Neural progenitor cell (in vitro differentiated cells): ENCODE measurements at regions not wholly inside any gene's neighbourhood (a gene's known extent, or its start where the extent isn't known, plus 50 kb on each side); places are given as distances from the start of the nearest gene placed in this dataset.

Experiments
- DNase-seq: peaks from one replicate; pipeline ENCODE4 v3.0.0-alpha.2; 2016; ENCODE audit warnings: low spot score
- H2AFZ ChIP-seq: fragments of 200-600 bp; sonication (generic); replicated peaks from 2 replicates; pipeline ENCODE4 v1.6.1; 2016; ENCODE audit warnings: antibody characterized with exemption
- H3F3A ChIP-seq: fragments of 200-600 bp; sonication (generic); 2 replicates; pipeline ENCODE4 v1.6.1; 2016; ENCODE audit warnings: antibody characterized with exemption, low read depth
- H3K27ac ChIP-seq: fragments of 200-600 bp; sonication (generic); 2 replicates; pipeline ENCODE4 v1.5.1; 2016; ENCODE audit warnings: mild to moderate bottlenecking
- H3K27me3 ChIP-seq: fragments of 200-600 bp; sonication (generic); 2 replicates; pipeline ENCODE4 v1.6.1; 2016; ENCODE audit warnings: mild to moderate bottlenecking, moderate library complexity
- H3K36me3 ChIP-seq: fragments of 200-600 bp; sonication (generic); 2 replicates; pipeline ENCODE4 v1.5.1; 2016
- H3K4me1 ChIP-seq: fragments of 200-600 bp; sonication (generic); 2 replicates; pipeline ENCODE4 v1.6.1; 2016; ENCODE audit warnings: mixed run types
- H3K4me2 ChIP-seq: fragments of 200-600 bp; sonication (generic); 2 replicates; pipeline ENCODE4 v1.6.1; 2016
- H3K4me3 ChIP-seq: fragments of 200-600 bp; sonication (generic); 2 replicates; pipeline ENCODE4 v1.5.1; 2016
- H3K79me2 ChIP-seq: fragments of 200-600 bp; sonication (generic); 2 replicates; pipeline ENCODE4 v1.6.1; 2016; ENCODE audit warnings: low read depth
- H3K9ac ChIP-seq: fragments of 200-600 bp; sonication (generic); 2 replicates; pipeline ENCODE4 v1.6.1; 2016
- H3K9me3 ChIP-seq: fragments of 200-600 bp; sonication (generic); 2 replicates; pipeline ENCODE4 v1.5.1; 2016; ENCODE audit warnings: low read depth
- H4K20me1 ChIP-seq: fragments of 200-600 bp; sonication (generic); 2 replicates; pipeline ENCODE4 v1.6.1; 2016; ENCODE audit warnings: low read depth
- H3K27ac Mint-ChIP-seq: 3 replicates; pipeline ENCODE4 v1.8.0; 2021; ENCODE audit warnings: mixed read lengths
- H3K27me3 Mint-ChIP-seq: 2 replicates; pipeline ENCODE4 v1.8.0; 2022; ENCODE audit warnings: low read depth, mild to moderate bottlenecking, inconsistent platforms, moderate library complexity, mixed read lengths; ENCODE audit not compliant: insufficient read depth
- H3K36me3 Mint-ChIP-seq: 3 replicates; pipeline ENCODE4 v1.8.0; 2021; ENCODE audit warnings: mixed read lengths
- H3K4me1 Mint-ChIP-seq: 3 replicates; pipeline ENCODE4 v1.8.0; 2021; ENCODE audit warnings: mixed read lengths
- H3K4me3 Mint-ChIP-seq: 3 replicates; pipeline ENCODE4 v1.8.0; 2021; ENCODE audit warnings: mild to moderate bottlenecking, moderate library complexity, mixed read lengths
- H3K9me3 Mint-ChIP-seq: 3 replicates; pipeline ENCODE4 v1.8.0; 2020; ENCODE audit warnings: mixed read lengths
- EZH2 ChIP-seq: fragments of 200-600 bp; sonication (generic); IDR thresholded peaks from 2 replicates; pipeline ENCODE4 v1.6.1; 2017; ENCODE audit warnings: antibody characterized with exemption, mild to moderate bottlenecking, moderate library complexity
- EZH2phosphoT487 ChIP-seq: fragments of 200-600 bp; sonication (generic); IDR thresholded peaks from 2 replicates; pipeline ENCODE4 v1.6.1; 2017; ENCODE audit warnings: antibody characterized with exemption
- TF ChIP-seq, protein P1 (sequence below): fragments of 200-600 bp; sonication (generic); IDR thresholded peaks from 2 replicates; pipeline ENCODE4 v1.5.1; 2017; ENCODE audit warnings: antibody characterized with exemption, mild to moderate bottlenecking

DNA sequence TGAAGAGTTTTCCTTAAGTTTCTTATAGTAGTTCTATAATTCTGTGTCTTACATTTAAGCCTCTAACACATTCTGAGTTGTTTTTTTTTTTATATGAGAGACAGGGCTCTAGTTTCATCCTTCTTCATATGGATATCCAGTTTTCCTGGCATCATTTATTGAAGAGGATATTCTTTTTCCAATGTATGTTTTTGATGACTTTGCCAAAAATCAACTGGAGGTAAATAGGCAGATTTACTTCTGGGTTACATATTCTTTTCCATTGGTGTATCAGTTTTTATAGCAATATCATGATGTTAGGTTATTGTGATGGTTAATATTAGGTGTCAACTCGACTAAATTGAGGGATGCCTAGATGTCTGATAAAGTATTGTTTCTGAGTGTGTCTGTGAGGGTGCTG lies 650.7 kb upstream of the GRID2 start:
- peaks cover 2% of the 10 kb centered on the region for H3K27me3 Mint-ChIP-seq
- no peaks in the 10 kb centered on the region for H3F3A ChIP-seq
- H3K9me3 Mint-ChIP-seq, result no peaks in the 10 kb centered on the region
- H3K9ac ChIP-seq, result no peak overlapping the region
- no peak for DNase-seq
- H3K9me3 ChIP-seq, result no peaks in the 10 kb centered on the region
- no peaks in the 10 kb centered on the region for H4K20me1 ChIP-seq
- no peaks in the 10 kb centered on the region for H3K79me2 ChIP-seq
- H3K27ac ChIP-seq, result no peak overlapping the region
- H3K27me3 ChIP-seq, result no peaks in the 10 kb centered on the region
- no peak overlapping the region for H2AFZ ChIP-seq
- H3K36me3 Mint-ChIP-seq, result no peaks in the 10 kb centered on the region
- no peaks in the 10 kb centered on the region for H3K4me1 ChIP-seq
- H3K4me3 Mint-ChIP-seq, result no peak overlapping the region
- TF ChIP-seq, protein P1, sequence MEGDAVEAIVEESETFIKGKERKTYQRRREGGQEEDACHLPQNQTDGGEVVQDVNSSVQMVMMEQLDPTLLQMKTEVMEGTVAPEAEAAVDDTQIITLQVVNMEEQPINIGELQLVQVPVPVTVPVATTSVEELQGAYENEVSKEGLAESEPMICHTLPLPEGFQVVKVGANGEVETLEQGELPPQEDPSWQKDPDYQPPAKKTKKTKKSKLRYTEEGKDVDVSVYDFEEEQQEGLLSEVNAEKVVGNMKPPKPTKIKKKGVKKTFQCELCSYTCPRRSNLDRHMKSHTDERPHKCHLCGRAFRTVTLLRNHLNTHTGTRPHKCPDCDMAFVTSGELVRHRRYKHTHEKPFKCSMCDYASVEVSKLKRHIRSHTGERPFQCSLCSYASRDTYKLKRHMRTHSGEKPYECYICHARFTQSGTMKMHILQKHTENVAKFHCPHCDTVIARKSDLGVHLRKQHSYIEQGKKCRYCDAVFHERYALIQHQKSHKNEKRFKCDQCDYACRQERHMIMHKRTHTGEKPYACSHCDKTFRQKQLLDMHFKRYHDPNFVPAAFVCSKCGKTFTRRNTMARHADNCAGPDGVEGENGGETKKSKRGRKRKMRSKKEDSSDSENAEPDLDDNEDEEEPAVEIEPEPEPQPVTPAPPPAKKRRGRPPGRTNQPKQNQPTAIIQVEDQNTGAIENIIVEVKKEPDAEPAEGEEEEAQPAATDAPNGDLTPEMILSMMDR, result no peak
- no peak for TF ChIP-seq EZH2phosphoT487
- no peak for TF ChIP-seq EZH2
- no peak overlapping the region for H3K4me2 ChIP-seq
- no peak overlapping the region for H3K27ac Mint-ChIP-seq
- no peaks in the 10 kb centered on the region for H3K4me1 Mint-ChIP-seq
- H3K36me3 ChIP-seq, result no peaks in the 10 kb centered on the region
- no peak overlapping the region for H3K4me3 ChIP-seq

- no peak overlapping the region for H3K4me2 ChIP-seq
- H2AFZ ChIP-seq, result no peak overlapping the region
- no peaks in the 10 kb centered on the region for H4K20me1 ChIP-seq
- no peaks in the 10 kb centered on the region for H3K4me1 ChIP-seq
- H3K36me3 Mint-ChIP-seq, result no peaks in the 10 kb centered on the region
- no peaks in the 10 kb centered on the region for H3K36me3 ChIP-seq
- H3K4me3 Mint-ChIP-seq, result no peak overlapping the region
- no peak overlapping the region for H3K9ac ChIP-seq
- H3K79me2 ChIP-seq, result no peaks in the 10 kb centered on the region
- H3K27ac Mint-ChIP-seq, result no peak overlapping the region
- H3K27ac ChIP-seq, result no peak overlapping the region
- H3F3A ChIP-seq, result no peaks in the 10 kb centered on the region
- no peaks in the 10 kb centered on the region for H3K9me3 ChIP-seq
- H3K27me3 ChIP-seq, result no peaks in the 10 kb centered on the region
- H3K4me1 Mint-ChIP-seq, result peaks cover 2% of the 10 kb centered on the region
- H3K4me3 ChIP-seq, result no peak overlapping the region
- peaks cover 2% of the 10 kb centered on the region for H3K9me3 Mint-ChIP-seq
- DNase-seq, result no peak
- TF ChIP-seq EZH2phosphoT487, result no peak
- TF ChIP-seq EZH2, result no peak
- TF ChIP-seq, protein P1, result no peak
- peaks cover 3% of the 10 kb centered on the region for H3K27me3 Mint-ChIP-seq
These were observed 622.7 kb upstream of the GRID2 start for GRCh38 chr4:91681091-91681490.

DNA sequence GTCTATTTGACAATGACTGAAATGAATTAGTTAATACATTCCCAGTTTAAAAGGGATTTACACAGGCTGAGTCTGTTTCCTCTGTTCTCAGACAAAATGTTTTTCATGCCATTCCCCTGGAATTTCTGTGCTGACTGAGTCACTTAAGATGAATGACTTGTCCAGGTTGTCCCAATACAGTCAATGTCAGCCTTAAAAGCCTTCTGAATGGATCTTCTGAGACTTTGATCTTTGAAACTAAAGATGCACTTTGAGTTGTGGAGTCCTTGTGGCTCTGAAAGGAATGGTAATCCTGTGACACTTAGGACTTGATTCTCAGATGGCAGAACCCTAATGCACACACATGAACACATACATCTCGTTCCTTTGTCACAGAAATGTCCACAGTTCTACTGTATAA lies 622.2 kb upstream of the GRID2 start:
- Histone ChIP-seq H3K36me3 (no peaks in the 10 kb centered on the region), H3F3A (no peaks in the 10 kb centered on the region), H3K4me2 (no peak overlapping the region), H3K9ac (no peak overlapping the region), H3K27me3 (no peaks in the 10 kb centered on the region), H3K4me1 (no peaks in the 10 kb centered on the region), H3K27ac (no peak overlapping the region), H4K20me1 (no peaks in the 10 kb centered on the region), H2AFZ (no peak overlapping the region), H3K79me2 (no peaks in the 10 kb centered on the region), H3K4me3 (no peak overlapping the region), H3K9me3 (no peaks in the 10 kb centered on the region)
- Mint-ChIP-seq H3K36me3 (no peaks in the 10 kb centered on the region), H3K9me3 (peaks cover 2% of the 10 kb centered on the region), H3K27ac (no peak overlapping the region), H3K4me1 (peaks cover 2% of the 10 kb centered on the region), H3K27me3 (peaks cover 3% of the 10 kb centered on the region), H3K4me3 (no peak overlapping the region)
- no peak for TF ChIP-seq EZH2phosphoT487
- no peak for TF ChIP-seq EZH2
- TF ChIP-seq, protein P1, result no peak
- DNase-seq, result peak; percentile 1
